ENCODE measurements at regions not wholly inside any gene's neighbourhood (a gene's known extent, or its start where the extent isn't known, plus 50 kb on each side); places are given as distances from the start of the nearest gene placed in this dataset.

GRCh38 chr3:153090973-153091372, 71.1 kb upstream of the RAP2B start:
- DNase-seq: no peak
- H3K27ac Mint-ChIP-seq: no peak overlapping the region
- no peaks in the 10 kb centered on the region for H3K9me3 Mint-ChIP-seq
- H3K4me3 Mint-ChIP-seq: no peak overlapping the region
- intact Hi-C loops (cut with micrococcal nuclease): no loop called here
- ChIA-PET POLR2A (no interaction called here), CTCF (no interaction called here)
- H3K36me3 Mint-ChIP-seq (ENCODE audit: low read depth): no peaks in the 10 kb centered on the region
- TF ChIP-seq, protein P1, sequence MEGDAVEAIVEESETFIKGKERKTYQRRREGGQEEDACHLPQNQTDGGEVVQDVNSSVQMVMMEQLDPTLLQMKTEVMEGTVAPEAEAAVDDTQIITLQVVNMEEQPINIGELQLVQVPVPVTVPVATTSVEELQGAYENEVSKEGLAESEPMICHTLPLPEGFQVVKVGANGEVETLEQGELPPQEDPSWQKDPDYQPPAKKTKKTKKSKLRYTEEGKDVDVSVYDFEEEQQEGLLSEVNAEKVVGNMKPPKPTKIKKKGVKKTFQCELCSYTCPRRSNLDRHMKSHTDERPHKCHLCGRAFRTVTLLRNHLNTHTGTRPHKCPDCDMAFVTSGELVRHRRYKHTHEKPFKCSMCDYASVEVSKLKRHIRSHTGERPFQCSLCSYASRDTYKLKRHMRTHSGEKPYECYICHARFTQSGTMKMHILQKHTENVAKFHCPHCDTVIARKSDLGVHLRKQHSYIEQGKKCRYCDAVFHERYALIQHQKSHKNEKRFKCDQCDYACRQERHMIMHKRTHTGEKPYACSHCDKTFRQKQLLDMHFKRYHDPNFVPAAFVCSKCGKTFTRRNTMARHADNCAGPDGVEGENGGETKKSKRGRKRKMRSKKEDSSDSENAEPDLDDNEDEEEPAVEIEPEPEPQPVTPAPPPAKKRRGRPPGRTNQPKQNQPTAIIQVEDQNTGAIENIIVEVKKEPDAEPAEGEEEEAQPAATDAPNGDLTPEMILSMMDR (IDR thresholded peaks at IDR 0.05): no peak
- no peak for ATAC-seq (ENCODE audit: low read depth)
- H3K27me3 Mint-ChIP-seq: peaks cover 2% of the 10 kb centered on the region
- H3K4me1 Mint-ChIP-seq: no peaks in the 10 kb centered on the region

DNA sequence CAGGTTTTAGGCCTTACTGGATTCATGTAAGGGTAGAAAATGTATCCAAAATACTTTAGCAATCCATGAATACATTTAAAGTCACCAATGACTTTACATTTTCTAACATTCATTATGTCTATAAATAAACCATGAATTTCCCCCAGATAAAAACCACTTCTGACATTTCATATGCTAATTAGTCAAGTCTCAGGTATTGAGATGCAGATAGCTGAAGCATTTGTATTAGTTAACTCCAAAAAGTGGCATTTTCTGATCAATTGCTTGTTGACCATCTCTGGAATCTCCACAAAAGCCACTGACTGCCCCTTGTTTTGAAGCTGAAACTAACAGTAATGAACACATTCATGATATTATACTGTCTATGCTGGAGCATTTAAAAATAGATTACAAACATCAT, 68.4 kb upstream of the RAP2B start:
- ChIA-PET CTCF (no interaction called here), POLR2A (no interaction called here)
- Mint-ChIP-seq H3K4me1 (no peaks in the 10 kb centered on the region), H3K27me3 (no peaks in the 10 kb centered on the region), H3K27ac (no peak overlapping the region), H3K36me3 (ENCODE audit: low read depth) (no peaks in the 10 kb centered on the region), H3K9me3 (no peaks in the 10 kb centered on the region), H3K4me3 (no peak overlapping the region)
- DNase-seq (no peak), ATAC-seq (ENCODE audit: low read depth) (no peak)
- TF ChIP-seq, protein P1 (IDR thresholded peaks at IDR 0.05): no peak
- intact Hi-C loops (cut with micrococcal nuclease): no loop called here

- Mint-ChIP-seq H3K4me3 (no peak overlapping the region), H3K4me1 (no peaks in the 10 kb centered on the region), H3K27me3 (no peaks in the 10 kb centered on the region), H3K36me3 (ENCODE audit: low read depth) (no peaks in the 10 kb centered on the region), H3K27ac (no peak overlapping the region), H3K9me3 (no peaks in the 10 kb centered on the region)
- TF ChIP-seq, protein P1 (IDR thresholded peaks at IDR 0.05): no peak
- intact Hi-C loops (cut with micrococcal nuclease): no loop called here
- DNase-seq: no peak
- no peak for ATAC-seq (ENCODE audit: low read depth)
- POLR2A ChIA-PET: no interaction called here
- CTCF ChIA-PET: no interaction called here
Observed at GRCh38 chr3:153094386-153094785, 67.6 kb upstream of the RAP2B start.

DNA sequence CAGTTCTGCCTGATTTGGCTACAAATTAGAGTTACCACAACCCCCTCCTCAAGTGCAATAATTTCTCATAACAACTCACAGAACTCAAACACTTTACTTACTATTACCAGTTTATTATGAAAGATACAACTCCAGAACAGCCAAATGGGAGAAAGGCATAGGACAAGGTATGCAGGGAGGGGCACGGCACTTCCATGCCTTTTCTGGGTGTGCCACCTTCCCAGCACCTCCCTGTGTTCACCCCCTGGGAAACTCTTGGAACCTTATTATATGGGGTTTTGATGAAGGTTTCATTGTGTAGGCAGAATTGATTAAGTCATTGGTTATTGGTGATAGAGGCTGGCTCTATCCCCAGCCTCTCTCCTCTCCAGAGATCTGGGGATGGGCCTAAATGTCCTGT, 66.6 kb upstream of the RAP2B start:
- CTCF ChIA-PET: no interaction called here
- Mint-ChIP-seq H3K27me3 (no peaks in the 10 kb centered on the region), H3K36me3 (ENCODE audit: low read depth) (no peaks in the 10 kb centered on the region), H3K4me3 (no peak overlapping the region), H3K4me1 (no peaks in the 10 kb centered on the region), H3K9me3 (no peaks in the 10 kb centered on the region), H3K27ac (no peak overlapping the region)
- intact Hi-C loops (cut with micrococcal nuclease): no loop called here
- POLR2A ChIA-PET: no interaction called here
- DNase-seq (no peak), ATAC-seq (ENCODE audit: low read depth) (no peak)
- TF ChIP-seq, protein P1 (IDR thresholded peaks at IDR 0.05): no peak

DNA sequence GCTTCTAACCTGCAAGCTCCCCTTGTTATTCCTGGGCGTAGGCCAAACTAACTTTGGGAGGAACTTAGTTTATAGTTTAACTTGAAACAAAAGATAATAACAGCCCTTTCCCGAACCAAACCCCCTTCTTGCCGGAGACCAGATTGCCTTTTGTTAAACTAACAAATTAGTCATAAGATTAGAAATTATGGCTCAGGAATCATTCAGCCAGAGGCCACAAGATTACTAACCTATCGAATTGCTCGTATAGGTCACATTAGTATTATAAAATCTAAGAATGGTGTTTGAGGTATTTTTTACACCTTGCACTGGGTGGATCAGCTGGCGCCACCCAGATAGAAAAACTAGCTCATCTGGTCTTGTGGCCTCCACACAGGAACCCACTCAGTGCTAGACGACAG, 65.3 kb upstream of the RAP2B start:
- POLR2A ChIA-PET: no interaction called here
- TF ChIP-seq, protein P1 (IDR thresholded peaks at IDR 0.05): no peak
- no peaks in the 10 kb centered on the region for H3K27me3 Mint-ChIP-seq
- no peak for DNase-seq
- no peaks in the 10 kb centered on the region for H3K9me3 Mint-ChIP-seq
- H3K36me3 Mint-ChIP-seq (ENCODE audit: low read depth): no peaks in the 10 kb centered on the region
- CTCF ChIA-PET: no interaction called here
- no peak overlapping the region for H3K27ac Mint-ChIP-seq
- no peak overlapping the region for H3K4me3 Mint-ChIP-seq
- intact Hi-C loops (cut with micrococcal nuclease): no loop called here
- no peaks in the 10 kb centered on the region for H3K4me1 Mint-ChIP-seq
- no peak for ATAC-seq (ENCODE audit: low read depth)
